GM12865 (cell line): ENCODE measurements at regions not wholly inside any gene's neighbourhood (a gene's known extent, or its start where the extent isn't known, plus 50 kb on each side); places are given as distances from the start of the nearest gene placed in this dataset.
A peak's percentile ranks its signal among the peaks of the same experiment; 100 is the strongest.

ENCODE experiments used
- DNase-seq: peaks from one replicate; pipeline ENCODE4 v3.0.0; 2010; ENCODE audit warnings: low read depth
- H3K4me3 ChIP-seq: 2 replicates; pipeline ENCODE4 v1.5.1; 2011; ENCODE audit warnings: mild to moderate bottlenecking, low read depth, low read length, control low read depth
- TF ChIP-seq, protein P1 (sequence below): IDR thresholded peaks from 2 replicates; pipeline ENCODE4 v1.5.1; 2011; ENCODE audit warnings: low read length, control low read depth, low read depth, inconsistent platforms; ENCODE audit not compliant: insufficient read depth; ENCODE audit errors: missing control alignments

DNA sequence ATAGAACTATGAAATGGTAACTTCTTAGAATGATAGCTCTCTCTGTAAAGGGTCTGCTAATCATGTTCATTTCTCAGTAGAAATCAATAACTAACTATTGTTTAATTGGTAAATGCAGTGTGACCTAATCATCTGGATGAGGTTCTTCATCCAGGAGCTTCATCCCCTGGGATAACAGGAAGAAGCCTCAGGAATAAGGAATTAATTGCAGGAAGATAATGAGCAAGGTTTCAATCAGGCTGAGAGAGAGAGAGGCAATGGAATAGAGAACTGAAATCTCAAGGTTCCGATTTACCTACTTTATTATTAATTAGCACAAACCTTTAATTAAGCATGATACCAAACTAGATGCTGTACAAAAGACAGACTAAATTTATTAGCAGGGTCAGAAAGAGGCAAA lies 499.7 kb downstream of the MAT2B start:
- no peak overlapping the region for H3K4me3 ChIP-seq
- TF ChIP-seq, protein P1, sequence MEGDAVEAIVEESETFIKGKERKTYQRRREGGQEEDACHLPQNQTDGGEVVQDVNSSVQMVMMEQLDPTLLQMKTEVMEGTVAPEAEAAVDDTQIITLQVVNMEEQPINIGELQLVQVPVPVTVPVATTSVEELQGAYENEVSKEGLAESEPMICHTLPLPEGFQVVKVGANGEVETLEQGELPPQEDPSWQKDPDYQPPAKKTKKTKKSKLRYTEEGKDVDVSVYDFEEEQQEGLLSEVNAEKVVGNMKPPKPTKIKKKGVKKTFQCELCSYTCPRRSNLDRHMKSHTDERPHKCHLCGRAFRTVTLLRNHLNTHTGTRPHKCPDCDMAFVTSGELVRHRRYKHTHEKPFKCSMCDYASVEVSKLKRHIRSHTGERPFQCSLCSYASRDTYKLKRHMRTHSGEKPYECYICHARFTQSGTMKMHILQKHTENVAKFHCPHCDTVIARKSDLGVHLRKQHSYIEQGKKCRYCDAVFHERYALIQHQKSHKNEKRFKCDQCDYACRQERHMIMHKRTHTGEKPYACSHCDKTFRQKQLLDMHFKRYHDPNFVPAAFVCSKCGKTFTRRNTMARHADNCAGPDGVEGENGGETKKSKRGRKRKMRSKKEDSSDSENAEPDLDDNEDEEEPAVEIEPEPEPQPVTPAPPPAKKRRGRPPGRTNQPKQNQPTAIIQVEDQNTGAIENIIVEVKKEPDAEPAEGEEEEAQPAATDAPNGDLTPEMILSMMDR: no peak
- no peak for DNase-seq

DNA sequence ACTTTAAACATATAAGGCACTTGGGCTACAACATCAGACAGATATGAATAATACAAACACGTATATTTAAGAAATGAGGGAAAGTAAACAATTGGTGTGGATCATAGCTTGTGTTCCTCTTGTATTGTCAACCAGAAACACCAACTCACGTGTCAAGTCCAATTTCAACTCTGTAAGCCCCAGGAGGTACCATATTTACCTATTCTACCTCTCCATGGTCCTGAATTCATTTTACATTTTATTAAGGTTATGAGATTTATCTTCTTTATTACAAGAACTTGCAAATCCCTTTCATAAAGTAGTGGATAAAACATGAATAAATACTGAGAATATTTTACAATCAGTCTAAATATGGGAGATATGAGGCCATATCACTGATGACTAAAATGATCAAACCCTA lies 501.6 kb downstream of the MAT2B start:
- no peak for DNase-seq
- TF ChIP-seq, protein P1: no peak
- H3K4me3 ChIP-seq: no peak overlapping the region

GRCh38 chr5:164009621-164010020 lies 504.2 kb downstream of the MAT2B start:
- no peak overlapping the region for H3K4me3 ChIP-seq
- TF ChIP-seq, protein P1: no peak
- DNase-seq: no peak

GRCh38 chr5:164010900-164011299 lies 505.5 kb downstream of the MAT2B start:
- no peak overlapping the region for H3K4me3 ChIP-seq
- TF ChIP-seq, protein P1: no peak
- no peak for DNase-seq

DNA sequence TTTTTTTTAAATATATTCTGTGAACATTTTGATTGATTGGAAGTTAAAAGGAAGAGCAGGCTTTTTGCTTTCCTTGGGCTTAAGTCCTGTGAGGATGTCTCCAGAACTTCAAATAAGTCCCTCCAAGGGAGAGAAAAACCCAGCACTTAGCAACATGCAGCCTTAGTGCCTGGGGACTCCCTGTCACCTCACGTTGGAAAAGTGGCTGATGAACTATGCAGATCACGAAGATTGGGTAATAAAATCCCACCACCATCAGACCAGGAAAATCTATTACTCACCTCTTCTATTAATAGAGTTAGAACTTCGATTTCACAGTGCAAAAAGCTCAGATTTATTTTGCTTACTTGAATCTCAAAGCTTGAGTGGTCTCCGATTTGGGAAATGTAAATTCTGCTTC lies 507.0 kb downstream of the MAT2B start:
- DNase-seq: no peak
- TF ChIP-seq, protein P1: no peak
- no peak overlapping the region for H3K4me3 ChIP-seq

- TF ChIP-seq, protein P1: peak; percentile 59
- DNase-seq: peak; percentile 80
- no peak overlapping the region for H3K4me3 ChIP-seq
These were observed 507.8 kb downstream of the MAT2B start for GRCh38 chr5:164013077-164013670.

GRCh38 chr5:164020116-164020515 lies 514.7 kb downstream of the MAT2B start:
- H3K4me3 ChIP-seq: no peak overlapping the region
- no peak for DNase-seq
- TF ChIP-seq, protein P1: no peak
